ENCODE measurements at regions not wholly inside any gene's neighbourhood (a gene's known extent, or its start where the extent isn't known, plus 50 kb on each side); places are given as distances from the start of the nearest gene placed in this dataset.

DNA sequence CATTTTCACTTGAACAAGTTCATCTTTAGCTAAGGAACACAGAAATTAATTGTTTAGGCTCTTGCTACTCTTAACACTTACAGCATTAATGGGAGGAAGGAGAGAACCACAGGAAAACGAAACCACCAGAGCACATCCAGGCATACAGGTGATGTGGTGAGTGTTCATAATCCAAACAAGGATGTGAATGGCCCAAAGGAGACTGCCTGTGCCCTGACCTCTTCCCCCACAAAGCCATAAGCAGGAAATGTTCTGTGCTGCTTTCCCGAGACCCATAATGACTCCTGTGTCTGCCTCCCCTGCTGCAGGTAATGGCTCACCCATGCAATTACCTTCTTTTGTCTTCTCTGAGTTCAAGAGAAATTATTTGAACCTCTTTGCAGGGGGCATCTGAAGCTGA is 295.9 kb upstream of the LINC00305 start:
- no peaks in the 10 kb centered on the region for H3K27me3 ChIP-seq (ENCODE audit: insufficient read depth, insufficient read length)
- TF ChIP-seq ZNF274 (IDR thresholded peaks at IDR 0.05; ENCODE audit: low read depth, low read length) (no peak), YY1 (IDR thresholded peaks at IDR 0.05; ENCODE audit: insufficient read depth, insufficient read length) (no peak), SUZ12 (IDR thresholded peaks at IDR 0.05; ENCODE audit: extremely low read depth, insufficient read depth, insufficient read length) (no peak)
- DNase-seq (ENCODE audit: low read depth, low spot score) = no peak
- H3K9ac ChIP-seq (ENCODE audit: insufficient read length, low read depth) = no peak overlapping the region
- H3K4me1 ChIP-seq (ENCODE audit: insufficient read depth, insufficient read length) = no peaks in the 10 kb centered on the region
- no peak overlapping the region for H3K4me3 ChIP-seq (ENCODE audit: insufficient read length, low read depth)
- H3K36me3 ChIP-seq (ENCODE audit: insufficient read depth, insufficient read length, low read length) = no peaks in the 10 kb centered on the region
- no peaks in the 10 kb centered on the region for H3K9me3 ChIP-seq (ENCODE audit: insufficient read depth, low read length)

DNA sequence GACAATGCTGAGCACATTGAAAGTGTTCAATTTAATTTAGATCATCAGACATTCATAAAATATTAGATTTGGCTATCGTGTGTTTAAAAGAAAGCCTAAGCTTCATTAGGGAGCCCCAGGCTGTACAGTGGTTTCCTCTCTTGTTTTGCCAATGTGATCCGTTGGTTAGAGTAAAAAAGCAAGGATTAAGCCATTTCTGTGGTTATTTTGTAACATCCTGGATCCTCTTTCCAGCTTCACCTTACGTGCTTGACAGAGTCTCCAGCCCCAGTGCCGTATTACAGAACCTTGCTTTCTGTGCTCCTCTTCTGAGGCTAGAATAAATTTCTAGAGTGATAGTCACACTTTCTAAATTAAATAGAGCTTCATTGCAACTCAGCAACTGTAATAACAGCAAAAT is 289.3 kb upstream of the LINC00305 start:
- no peak overlapping the region for H3K9ac ChIP-seq (ENCODE audit: insufficient read length, low read depth)
- H3K9me3 ChIP-seq (ENCODE audit: insufficient read depth, low read length) = no peaks in the 10 kb centered on the region
- H3K27me3 ChIP-seq (ENCODE audit: insufficient read depth, insufficient read length) = no peaks in the 10 kb centered on the region
- TF ChIP-seq SUZ12 (IDR thresholded peaks at IDR 0.05; ENCODE audit: extremely low read depth, insufficient read depth, insufficient read length) (no peak), ZNF274 (IDR thresholded peaks at IDR 0.05; ENCODE audit: low read depth, low read length) (no peak), YY1 (IDR thresholded peaks at IDR 0.05; ENCODE audit: insufficient read depth, insufficient read length) (no peak)
- no peaks in the 10 kb centered on the region for H3K4me1 ChIP-seq (ENCODE audit: insufficient read depth, insufficient read length)
- no peak for DNase-seq (ENCODE audit: low read depth, low spot score)
- no peaks in the 10 kb centered on the region for H3K36me3 ChIP-seq (ENCODE audit: insufficient read depth, insufficient read length, low read length)
- no peak overlapping the region for H3K4me3 ChIP-seq (ENCODE audit: insufficient read length, low read depth)

DNA sequence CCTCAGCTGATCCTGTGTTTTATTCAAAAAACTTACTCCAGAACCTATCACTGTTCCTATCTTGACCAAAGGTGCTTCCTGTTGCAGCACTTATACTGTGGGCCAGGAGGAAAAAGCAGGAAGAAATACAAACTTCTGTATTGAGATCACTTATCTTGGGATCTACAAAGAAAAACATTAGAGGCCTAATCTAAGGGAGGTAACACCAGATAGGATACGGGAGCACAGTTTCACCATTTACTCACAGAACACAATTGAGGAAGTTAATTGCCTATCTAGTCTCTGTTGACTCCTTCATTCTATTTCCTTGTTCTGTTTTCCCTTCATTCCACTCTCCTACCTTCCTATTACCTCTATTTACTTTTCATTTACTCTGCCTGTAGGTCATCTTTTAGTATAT is 287.2 kb upstream of the LINC00305 start:
- no peak for TF ChIP-seq ZNF274 (IDR thresholded peaks at IDR 0.05; ENCODE audit: low read depth, low read length)
- no peak for TF ChIP-seq SUZ12 (IDR thresholded peaks at IDR 0.05; ENCODE audit: extremely low read depth, insufficient read depth, insufficient read length)
- TF ChIP-seq YY1 (IDR thresholded peaks at IDR 0.05; ENCODE audit: insufficient read depth, insufficient read length) = no peak
- H3K4me3 ChIP-seq (ENCODE audit: insufficient read length, low read depth) = no peak overlapping the region
- DNase-seq (ENCODE audit: low read depth, low spot score) = no peak

DNA sequence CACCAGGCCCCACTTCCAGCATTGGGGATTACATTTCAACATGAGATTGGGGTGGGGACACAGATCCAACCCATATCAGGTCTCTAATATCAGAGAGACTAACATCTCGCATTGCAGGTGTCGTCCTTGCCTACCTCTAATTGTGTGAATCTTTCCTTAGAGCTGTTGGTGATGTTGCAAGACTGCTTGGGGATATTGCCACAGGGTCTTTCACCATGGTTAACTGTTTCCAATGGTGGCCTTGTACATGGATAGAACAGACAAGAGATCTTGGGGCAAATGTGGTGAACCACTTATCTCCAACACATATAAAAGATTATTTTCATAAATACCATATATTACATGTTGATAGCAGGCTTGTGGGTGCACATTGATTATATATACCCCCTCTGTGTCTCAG is 270.3 kb upstream of the LINC00305 start:
- no peak overlapping the region for H3K4me3 ChIP-seq (ENCODE audit: insufficient read length, low read depth)
- no peak for TF ChIP-seq SUZ12 (IDR thresholded peaks at IDR 0.05; ENCODE audit: extremely low read depth, insufficient read depth, insufficient read length)
- TF ChIP-seq ZNF274 (IDR thresholded peaks at IDR 0.05; ENCODE audit: low read depth, low read length) = no peak
- no peaks in the 10 kb centered on the region for H3K4me1 ChIP-seq (ENCODE audit: insufficient read depth, insufficient read length)
- H3K36me3 ChIP-seq (ENCODE audit: insufficient read depth, insufficient read length, low read length) = no peaks in the 10 kb centered on the region
- no peaks in the 10 kb centered on the region for H3K27me3 ChIP-seq (ENCODE audit: insufficient read depth, insufficient read length)
- no peak for DNase-seq (ENCODE audit: low read depth, low spot score)
- H3K9ac ChIP-seq (ENCODE audit: insufficient read length, low read depth) = no peak overlapping the region
- H3K9me3 ChIP-seq (ENCODE audit: insufficient read depth, low read length) = no peaks in the 10 kb centered on the region; the same call in 1 of the 2 replicates

More for the DNA sequence above, 287.2 kb upstream of the LINC00305 start:
- Histone ChIP-seq H3K9me3 (ENCODE audit: insufficient read depth, low read length) (no peaks in the 10 kb centered on the region), H3K36me3 (ENCODE audit: insufficient read depth, insufficient read length, low read length) (no peaks in the 10 kb centered on the region), H3K27me3 (ENCODE audit: insufficient read depth, insufficient read length) (no peaks in the 10 kb centered on the region), H3K9ac (ENCODE audit: insufficient read length, low read depth) (no peak overlapping the region), H3K4me1 (ENCODE audit: insufficient read depth, insufficient read length) (no peaks in the 10 kb centered on the region)

DNA sequence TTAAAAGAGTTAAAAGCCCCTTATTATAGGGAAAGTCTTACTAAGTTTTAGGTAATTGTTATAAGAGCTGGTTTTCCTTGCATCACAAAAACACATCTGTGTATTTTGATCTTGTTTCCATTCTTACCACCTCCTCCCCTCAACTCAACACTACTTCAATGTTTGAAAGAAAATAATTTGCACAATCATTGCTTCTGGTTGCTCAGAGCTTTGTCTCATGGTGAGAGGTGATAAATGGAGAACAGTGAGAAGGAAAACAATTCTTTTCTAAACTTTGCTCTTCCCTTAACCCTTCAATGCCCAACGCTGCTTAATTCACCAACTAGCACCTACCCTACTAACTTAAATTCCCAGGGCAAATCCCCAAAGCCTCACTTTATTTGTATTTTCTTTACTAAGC is 268.1 kb upstream of the LINC00305 start:
- TF ChIP-seq SUZ12 (IDR thresholded peaks at IDR 0.05; ENCODE audit: extremely low read depth, insufficient read depth, insufficient read length) (no peak), YY1 (IDR thresholded peaks at IDR 0.05; ENCODE audit: insufficient read depth, insufficient read length) (no peak)
- no peak for DNase-seq (ENCODE audit: low read depth, low spot score)
- Histone ChIP-seq H3K9ac (ENCODE audit: insufficient read length, low read depth) (no peak overlapping the region), H3K36me3 (ENCODE audit: insufficient read depth, insufficient read length, low read length) (no peaks in the 10 kb centered on the region), H3K4me3 (ENCODE audit: insufficient read length, low read depth) (no peak overlapping the region), H3K9me3 (ENCODE audit: insufficient read depth, low read length) (no peaks in the 10 kb centered on the region), H3K4me1 (ENCODE audit: insufficient read depth, insufficient read length) (no peaks in the 10 kb centered on the region), H3K27me3 (ENCODE audit: insufficient read depth, insufficient read length) (no peaks in the 10 kb centered on the region)

DNA sequence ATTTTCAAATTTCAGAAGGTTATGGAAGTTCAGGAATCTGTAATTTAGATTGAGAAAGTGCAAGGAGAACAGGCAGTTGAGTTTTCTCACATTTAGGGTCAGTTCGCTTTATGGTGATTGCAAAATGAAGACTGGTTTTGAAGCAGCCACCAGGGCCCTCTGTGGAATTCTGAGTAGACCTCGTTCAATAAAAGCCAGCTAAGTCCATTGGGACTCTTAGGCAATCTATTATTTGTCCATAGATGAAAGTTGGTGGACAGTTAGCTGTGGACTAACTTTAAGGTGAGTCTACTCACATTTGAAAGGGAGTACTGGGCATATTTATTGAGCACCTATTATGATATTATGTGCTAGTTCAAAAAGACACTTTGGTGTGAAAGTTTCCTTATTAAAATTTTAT is 266.3 kb upstream of the LINC00305 start:
- no peak for TF ChIP-seq ZNF274 (IDR thresholded peaks at IDR 0.05; ENCODE audit: low read depth, low read length)
- TF ChIP-seq YY1 (IDR thresholded peaks at IDR 0.05; ENCODE audit: insufficient read depth, insufficient read length) = no peak
- no peak for TF ChIP-seq SUZ12 (IDR thresholded peaks at IDR 0.05; ENCODE audit: extremely low read depth, insufficient read depth, insufficient read length)
- no peak overlapping the region for H3K9ac ChIP-seq (ENCODE audit: insufficient read length, low read depth)
- H3K4me3 ChIP-seq (ENCODE audit: insufficient read length, low read depth) = no peak overlapping the region
- DNase-seq (ENCODE audit: low read depth, low spot score) = no peak
- no peaks in the 10 kb centered on the region for H3K4me1 ChIP-seq (ENCODE audit: insufficient read depth, insufficient read length)
- H3K9me3 ChIP-seq (ENCODE audit: insufficient read depth, low read length) = no peaks in the 10 kb centered on the region
- H3K36me3 ChIP-seq (ENCODE audit: insufficient read depth, insufficient read length, low read length) = no peaks in the 10 kb centered on the region
- no peaks in the 10 kb centered on the region for H3K27me3 ChIP-seq (ENCODE audit: insufficient read depth, insufficient read length)

DNA sequence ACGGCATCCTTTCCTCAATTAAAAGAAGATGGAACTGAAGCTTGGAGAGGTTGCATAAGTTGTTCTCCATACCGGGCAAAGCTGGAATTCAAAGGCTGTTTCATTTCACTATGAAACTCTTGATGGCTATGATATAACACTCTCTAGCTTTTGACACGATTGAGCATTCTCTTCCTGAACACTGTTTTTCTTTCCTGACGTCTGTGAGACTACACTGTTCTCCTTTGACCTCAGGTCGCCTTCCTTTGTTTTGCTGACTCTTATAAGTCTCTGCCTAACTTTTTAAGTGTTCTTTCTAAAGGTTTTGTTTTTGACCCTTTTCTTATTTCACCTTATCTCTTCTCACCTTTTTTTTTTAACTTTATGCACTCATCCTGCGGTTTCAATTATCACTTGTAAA is 261.8 kb upstream of the LINC00305 start:
- DNase-seq (ENCODE audit: low read depth, low spot score) = no peak
- Histone ChIP-seq H3K9ac (ENCODE audit: insufficient read length, low read depth) (no peak overlapping the region), H3K9me3 (ENCODE audit: insufficient read depth, low read length) (no peaks in the 10 kb centered on the region), H3K4me1 (ENCODE audit: insufficient read depth, insufficient read length) (no peaks in the 10 kb centered on the region), H3K36me3 (ENCODE audit: insufficient read depth, insufficient read length, low read length) (no peaks in the 10 kb centered on the region), H3K4me3 (ENCODE audit: insufficient read length, low read depth) (no peak overlapping the region), H3K27me3 (ENCODE audit: insufficient read depth, insufficient read length) (no peaks in the 10 kb centered on the region)
- TF ChIP-seq ZNF274 (IDR thresholded peaks at IDR 0.05; ENCODE audit: low read depth, low read length) (no peak), SUZ12 (IDR thresholded peaks at IDR 0.05; ENCODE audit: extremely low read depth, insufficient read depth, insufficient read length) (no peak), YY1 (IDR thresholded peaks at IDR 0.05; ENCODE audit: insufficient read depth, insufficient read length) (no peak)

DNA sequence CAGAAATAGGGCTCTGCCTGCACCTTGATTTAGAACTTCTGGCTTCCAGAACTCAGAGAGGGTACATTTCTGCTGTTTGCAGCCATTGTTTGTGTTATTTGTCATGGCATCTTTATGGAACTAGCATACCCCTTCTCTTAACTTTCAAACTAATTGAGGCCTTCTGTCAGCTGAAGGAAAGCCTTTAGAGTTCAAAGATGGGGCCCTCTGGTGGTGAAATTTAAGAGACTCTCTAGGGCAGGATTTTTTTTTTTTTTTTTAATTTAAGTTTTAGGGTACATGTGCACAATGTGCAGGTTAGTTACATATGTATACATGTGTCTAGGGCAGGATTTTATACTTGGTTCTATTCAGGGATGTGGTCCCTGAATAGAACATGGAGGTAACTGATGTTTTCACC is 260.6 kb upstream of the LINC00305 start:
- H3K4me3 ChIP-seq (ENCODE audit: insufficient read length, low read depth) = no peak overlapping the region
- H3K9me3 ChIP-seq (ENCODE audit: insufficient read depth, low read length) = no peaks in the 10 kb centered on the region
- DNase-seq (ENCODE audit: low read depth, low spot score) = peak; percentile 20
- H3K27me3 ChIP-seq (ENCODE audit: insufficient read depth, insufficient read length) = no peaks in the 10 kb centered on the region
- TF ChIP-seq SUZ12 (IDR thresholded peaks at IDR 0.05; ENCODE audit: extremely low read depth, insufficient read depth, insufficient read length) = no peak
- TF ChIP-seq YY1 (IDR thresholded peaks at IDR 0.05; ENCODE audit: insufficient read depth, insufficient read length) = no peak
- no peak for TF ChIP-seq ZNF274 (IDR thresholded peaks at IDR 0.05; ENCODE audit: low read depth, low read length)
- no peaks in the 10 kb centered on the region for H3K4me1 ChIP-seq (ENCODE audit: insufficient read depth, insufficient read length)
- no peak overlapping the region for H3K9ac ChIP-seq (ENCODE audit: insufficient read length, low read depth)
- H3K36me3 ChIP-seq (ENCODE audit: insufficient read depth, insufficient read length, low read length) = no peaks in the 10 kb centered on the region
